HG02870 (cell line): ENCODE measurements at regions not wholly inside any gene's neighbourhood (a gene's known extent, or its start where the extent isn't known, plus 50 kb on each side); places are given as distances from the start of the nearest gene placed in this dataset.
A peak's percentile ranks its signal among the peaks of the same experiment; 100 is the strongest.

Experiments used
- ATAC-seq: cut with Tn5 transposase; IDR thresholded peaks from one replicate; pipeline ENCODE4 v1.9.1; 2021; ENCODE audit warnings: mild to moderate bottlenecking, moderate library complexity; ENCODE audit not compliant: unreplicated experiment

DNA sequence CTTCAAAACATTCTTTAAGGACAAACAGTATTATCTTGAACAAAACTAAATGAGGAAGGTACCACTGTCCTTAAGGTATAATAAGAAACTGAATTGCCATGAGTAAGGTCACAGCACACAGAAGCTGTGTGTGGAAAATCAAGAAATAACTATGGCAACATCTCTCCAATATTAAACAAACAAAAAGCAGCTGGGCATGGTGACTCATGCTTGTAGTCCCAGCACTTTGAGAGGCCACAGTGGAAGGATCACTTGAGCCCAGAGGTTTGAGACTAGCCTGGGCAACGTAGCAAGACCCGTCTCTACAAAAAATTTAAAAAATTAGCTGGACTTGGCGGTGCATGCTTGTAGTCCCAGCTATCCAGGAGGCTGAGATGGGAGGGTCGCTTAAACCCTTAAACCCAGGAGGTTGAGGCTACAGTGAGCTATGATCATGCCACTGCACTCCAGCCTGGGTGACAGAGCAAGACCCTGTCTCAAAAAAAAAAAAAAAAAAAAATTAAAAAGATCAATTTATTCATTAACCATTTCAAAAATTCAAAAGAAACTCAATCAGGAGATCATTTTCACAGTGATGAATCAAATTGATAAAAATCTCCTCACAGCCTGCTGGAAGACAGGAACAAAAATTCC lies 195.4 kb downstream of the SKIDA1 start:
- no peak for ATAC-seq

DNA sequence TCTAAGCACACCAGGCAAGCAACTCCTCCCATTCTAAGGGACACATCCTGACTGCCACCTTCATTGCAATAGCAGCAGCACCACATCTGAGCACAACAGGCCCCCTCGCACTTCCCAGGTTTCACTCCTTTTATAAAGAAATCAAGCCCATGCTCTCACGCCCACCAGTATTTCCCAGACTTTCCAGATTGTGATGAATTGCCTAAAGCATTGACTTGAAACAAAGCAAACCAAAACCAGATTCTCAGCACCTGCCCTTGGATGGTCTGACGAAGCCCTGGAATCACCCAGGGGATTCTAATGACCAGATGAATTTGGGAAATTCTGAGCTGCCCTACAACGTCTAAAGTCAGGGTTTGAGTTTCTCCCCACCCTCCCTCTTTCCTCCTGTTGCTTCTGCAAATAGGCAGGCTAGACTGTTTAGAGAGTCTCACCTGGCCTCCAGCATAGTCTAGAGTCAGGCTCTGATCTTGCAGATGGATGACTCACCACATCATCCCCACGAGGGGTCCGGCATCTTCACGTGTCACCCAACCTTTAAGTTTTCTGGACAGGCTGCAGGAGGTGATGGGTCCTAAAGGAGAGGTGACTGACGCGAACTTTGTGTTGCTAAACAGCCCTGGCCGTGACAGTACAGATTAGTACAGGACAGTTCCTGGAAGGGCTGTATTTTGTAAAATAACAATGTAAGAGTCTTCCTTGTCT lies 198.0 kb downstream of the SKIDA1 start:
- ATAC-seq: no peak

DNA sequence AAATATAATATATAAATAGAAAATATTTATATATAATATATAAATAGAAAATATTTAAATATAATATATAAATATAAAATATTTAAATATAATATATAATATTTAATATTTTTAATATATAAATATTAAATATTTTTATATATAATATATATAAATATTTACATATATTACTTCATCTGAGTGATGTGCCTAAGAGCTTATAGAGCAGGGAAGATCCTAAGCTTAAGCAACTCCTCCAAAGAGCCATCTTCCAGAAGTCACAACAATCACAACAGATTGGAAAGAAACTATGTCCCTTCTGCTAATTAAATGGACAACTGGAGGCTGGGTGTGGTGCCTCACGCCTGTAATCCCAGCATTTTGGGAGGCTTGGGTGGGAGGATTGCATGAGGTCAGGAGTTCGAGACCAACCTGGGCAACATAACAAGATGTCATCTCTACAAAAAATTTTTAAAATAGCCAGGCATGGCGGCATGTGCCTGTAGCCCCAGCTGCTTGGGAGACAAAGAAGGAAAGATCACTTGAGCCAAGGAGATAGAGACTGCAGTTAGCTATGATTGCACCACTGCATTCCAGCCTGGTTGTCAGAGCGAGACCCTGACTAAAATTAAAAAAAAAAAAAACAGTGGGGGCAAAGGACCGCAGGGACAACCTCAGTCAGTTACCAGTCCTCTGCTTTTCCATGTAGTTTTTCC lies 198.7 kb downstream of the SKIDA1 start:
- ATAC-seq: no peak

DNA sequence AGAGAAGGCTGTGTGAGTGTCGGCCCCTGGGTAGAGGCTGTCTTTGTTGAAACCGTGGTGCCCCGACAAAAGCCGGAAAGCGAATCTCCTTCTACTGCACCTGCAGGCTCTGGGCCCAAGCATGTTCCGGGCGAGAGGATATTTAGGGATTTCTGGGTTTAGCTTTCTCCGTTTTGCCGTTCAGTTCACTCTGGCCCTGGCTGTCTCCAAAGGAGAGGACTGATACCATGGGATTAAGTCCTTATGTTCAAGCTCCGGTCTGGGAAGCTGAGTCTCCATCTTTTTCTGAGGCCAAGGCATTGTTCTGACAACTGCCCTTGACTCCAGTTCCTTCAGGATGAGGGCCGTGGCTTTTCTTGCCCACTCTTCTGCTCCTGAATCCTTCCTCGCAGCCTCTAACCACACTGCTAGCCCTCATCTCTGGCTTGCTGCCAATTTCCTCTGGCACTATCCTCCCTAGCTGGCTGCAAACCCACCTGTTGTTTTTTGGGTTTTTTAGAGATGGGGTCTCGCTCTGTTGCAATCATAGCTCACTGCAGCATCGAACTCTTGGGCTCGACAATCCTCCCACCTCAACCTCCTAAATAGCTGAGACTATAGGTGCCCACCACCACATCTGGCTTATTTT lies 206.8 kb downstream of the SKIDA1 start:
- no peak for ATAC-seq

DNA sequence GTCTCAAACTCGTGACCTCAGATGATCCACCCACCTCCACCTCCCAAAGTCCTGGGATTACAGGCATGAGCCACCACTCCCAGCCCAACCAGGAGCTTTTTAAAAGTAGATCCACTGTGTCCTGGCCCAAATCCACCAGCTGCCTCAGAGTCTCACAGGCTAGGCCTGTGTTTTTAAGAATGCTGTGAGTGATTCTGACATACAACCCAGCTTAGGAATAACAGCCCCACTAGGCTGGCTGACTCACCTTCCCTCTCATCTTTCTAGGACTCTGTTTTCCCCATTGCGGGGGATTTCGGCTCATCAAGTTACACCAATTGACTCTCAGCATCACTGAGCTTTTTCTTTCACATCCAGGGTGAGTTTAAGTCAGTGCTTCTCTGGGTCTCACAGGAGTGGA lies 207.6 kb downstream of the SKIDA1 start:
- ATAC-seq: no peak

DNA sequence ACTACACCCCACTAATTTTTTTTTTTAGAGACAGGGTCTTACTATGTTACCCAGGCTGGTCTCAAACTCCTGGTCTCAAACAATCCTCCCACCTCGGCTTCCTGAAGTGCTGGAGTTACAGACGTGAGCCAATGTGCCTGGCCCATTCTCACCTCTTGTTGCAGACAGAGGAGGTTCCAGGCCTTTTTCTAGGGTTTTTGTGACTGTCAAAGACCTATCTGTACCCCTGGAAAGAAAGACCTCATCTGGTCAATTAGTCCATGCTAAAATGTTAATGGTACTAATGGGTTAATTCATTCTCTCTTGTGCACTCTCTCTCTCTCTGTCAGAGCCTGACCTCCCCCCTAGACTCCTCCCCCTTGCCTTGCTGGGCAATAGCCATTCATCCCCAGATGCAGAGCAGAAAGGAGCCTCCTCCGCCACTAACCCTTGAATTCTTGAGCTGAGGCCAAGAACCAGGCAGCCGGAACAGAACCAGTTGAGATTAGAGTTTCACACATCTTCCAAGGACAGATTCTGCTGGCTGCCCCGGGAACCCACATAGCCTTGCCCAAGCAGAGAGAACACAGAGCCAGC lies 209.7 kb downstream of the SKIDA1 start:
- no peak for ATAC-seq

DNA sequence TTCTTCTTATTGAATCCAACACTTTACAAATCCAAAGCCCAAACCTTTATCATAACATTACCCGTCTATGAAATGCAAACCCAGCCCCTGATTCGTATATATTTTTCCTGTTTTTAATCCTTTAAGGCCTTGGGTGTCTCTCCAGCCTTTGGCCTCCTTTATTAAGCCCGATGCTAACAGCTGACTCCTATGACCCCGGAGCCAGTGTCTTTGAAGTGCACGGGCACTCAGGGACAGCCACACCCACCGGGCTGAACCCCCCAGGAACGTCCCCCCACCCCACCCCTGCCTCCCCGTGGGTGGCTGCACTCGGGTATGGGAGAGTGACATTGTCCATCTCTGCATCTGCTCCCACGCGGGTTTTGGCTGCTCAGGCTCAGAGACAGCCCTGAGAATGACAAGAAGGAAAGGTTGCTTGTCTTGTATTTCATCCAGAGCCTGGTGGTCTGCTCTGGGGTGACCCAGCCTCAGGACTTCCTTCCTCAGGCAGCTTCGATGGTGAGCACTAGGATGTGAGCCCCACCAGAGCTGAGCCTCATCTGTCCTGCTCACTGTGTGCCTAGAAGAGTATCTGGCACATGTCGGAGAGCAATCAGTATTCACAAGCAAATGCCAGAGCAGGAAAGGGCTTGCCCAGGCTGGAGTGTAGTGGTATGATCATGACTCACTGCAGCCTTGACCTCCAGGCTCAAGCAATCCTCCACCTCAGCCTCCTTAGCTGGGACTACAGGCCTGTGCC lies 210.4 kb downstream of the SKIDA1 start:
- ATAC-seq: no peak

DNA sequence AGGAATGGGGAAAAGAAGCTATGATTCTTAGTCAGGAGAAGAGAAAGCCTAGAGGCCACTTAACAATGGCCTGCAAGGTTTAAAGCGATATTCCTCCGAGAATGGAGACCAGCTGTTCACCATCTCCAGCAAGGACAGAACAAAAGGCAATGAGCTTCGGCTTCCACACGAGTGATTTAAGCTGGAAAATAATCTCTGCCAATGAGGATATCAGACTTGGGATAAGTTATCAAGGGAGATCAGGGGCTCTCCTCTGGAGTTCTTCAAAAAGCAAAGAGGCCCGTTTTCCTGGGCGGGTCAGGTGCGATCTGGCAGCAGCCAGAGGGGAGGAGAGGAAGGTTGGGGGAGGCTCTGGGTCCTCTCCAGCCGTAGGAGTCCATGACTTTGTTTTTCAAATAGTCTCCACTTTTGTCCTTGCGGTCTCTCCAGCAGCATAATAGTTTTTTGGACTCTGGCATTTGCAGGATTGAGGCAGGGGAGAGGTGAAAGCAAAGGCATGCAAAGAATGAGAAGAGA lies 211.3 kb downstream of the SKIDA1 start:
- no peak for ATAC-seq

DNA sequence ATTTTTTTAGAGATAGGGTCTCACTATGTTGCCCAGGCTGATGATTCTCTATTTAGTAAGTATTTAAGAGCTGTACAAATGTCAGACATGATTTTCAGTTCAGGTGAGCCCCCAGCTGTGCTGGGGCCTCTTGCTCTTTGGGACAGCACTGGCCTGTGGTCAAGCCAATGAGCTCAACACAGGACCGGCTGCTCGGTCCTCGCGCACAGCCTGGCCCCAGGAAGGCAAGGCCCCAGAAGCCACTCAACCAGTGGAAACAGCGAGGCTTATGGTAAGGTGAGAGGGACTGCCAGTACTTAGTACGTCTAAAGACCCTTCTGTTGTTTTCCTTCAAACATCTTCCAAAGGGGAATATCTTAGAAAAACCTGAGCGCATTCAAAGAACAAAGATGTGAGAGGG lies 211.8 kb downstream of the SKIDA1 start:
- ATAC-seq: no peak

DNA sequence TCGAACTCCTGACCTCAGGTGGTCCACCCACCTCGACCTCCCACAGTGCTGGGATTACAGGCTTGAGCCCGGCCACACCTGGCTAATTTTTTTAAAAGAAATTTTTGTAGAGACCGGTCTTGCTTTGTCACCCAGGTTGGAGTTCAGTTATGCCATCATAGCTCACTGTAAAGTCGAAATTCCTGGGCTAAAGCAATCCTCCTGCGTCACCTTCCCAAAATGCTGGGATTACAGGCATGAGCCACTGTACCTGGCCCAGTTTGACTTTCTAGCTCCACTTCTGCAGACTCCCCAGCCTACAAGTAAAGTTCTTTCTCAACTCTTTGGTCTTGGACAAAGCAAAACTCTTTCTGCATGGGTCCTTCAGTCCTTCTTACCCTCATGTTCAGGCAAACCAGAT lies 214.1 kb downstream of the SKIDA1 start:
- ATAC-seq: no peak

DNA sequence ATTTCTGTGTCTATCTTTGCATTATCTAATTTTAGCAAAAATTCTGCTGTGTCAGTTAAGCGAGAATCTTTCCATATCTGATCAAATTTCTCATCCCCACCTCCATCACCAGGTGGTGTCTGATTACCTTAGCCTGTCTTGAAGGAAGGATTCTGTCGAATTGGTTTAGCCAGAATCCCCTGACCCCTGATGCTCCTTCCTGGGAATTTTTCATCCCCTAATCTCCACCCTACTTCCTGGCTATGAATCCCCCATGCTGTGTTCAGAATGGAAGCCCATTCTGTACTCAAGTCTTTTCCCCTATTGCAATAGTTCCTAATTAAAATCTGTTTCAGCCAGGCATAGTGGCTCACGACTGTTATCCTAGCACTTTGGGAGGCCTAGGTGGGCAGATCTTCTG lies 216.1 kb downstream of the SKIDA1 start:
- ATAC-seq: no peak

DNA sequence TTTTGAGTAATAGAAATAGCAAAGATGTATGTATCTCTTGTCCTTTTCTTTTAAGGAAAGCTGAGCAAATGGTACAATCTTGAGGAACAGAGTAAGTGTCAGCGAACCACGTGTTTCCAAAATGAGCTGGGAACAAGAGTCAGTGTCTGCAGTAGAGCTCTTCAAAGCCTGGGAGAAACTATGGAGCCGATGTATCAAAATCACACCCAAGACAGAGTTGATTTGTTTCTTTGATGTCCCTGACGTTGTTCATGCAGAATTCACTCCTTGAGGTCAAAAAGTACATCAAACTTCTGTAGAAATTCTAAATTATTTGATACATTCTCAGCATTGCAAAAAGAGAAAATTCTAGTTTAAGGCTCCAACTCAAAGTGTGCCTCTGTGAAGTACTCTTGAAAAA lies 216.5 kb downstream of the SKIDA1 start:
- ATAC-seq: no peak

DNA sequence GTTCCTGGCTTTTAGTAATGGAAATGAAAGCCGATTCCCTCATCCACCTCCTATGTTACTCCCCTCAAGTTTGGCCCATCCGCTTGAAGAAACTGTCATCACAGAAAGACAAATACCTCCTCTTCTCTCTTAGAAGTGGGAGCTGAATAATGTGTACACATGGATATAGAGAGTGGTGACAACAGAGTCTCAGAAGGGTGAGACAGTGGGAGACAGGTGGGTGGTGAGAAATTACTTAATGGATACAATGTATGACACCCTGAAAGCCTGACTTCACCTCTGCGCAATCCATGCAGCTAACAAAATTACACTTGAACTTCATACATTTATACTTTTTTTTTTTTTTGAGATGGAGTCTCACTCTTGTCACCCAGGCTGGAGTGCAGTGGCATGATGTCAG lies 217.5 kb downstream of the SKIDA1 start:
- ATAC-seq: no peak

DNA sequence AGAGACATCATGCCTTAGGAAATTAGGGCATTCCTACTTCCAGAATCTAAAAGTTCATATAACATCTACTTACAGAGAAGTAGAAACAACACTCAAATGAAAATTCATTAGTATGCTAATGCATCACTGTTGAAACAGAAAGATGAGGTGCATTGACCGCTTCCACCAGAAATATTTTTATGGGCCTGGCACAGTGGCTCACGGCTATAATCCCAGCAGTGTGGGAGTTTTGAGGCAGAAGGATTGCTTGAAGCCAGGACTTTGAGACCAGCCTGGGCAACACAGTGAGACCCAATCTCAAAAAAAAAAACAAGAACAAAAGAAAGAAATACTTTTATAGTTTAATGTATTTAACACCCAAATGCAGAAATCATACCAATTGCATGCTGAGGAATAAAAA lies 220.9 kb downstream of the SKIDA1 start:
- no peak for ATAC-seq

DNA sequence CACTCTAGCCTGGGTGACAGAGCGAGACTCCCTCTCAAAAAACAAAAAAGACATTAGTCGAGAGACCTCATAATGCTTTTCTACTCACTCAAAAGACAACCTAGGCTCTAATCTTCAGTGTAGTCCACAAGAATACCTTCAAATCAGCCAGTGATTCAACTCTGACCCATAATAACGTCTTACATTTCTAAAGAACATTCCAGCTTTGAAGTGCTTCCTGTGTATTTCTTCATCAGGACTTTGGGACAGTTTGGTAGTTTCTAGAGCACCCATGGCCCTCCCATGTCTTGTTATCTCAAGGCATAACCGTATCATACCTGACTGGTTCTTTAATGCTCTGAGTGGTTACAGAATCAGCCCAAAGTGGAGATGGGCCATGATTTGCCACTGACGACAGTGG lies 221.3 kb downstream of the SKIDA1 start:
- no peak for ATAC-seq

DNA sequence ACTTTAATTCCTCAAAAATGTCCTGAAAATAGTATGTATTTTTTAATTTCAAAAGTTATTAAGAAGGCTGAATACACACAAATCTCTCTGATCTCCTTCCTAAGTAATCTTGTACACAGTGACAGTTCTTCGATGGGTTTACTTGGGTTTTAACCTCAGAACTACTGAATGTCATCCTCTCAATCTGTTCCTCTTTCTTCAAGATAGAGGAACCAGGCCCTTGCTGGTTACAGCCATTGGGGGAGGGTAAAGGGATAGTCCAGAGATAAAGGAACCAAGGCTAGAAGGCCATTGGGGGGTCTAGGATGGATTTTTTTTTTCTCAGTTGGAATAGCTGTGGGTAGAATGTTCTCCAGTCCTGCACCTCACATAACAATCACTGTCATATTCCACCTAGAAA lies 224.9 kb downstream of the SKIDA1 start:
- peak; percentile 59 for ATAC-seq

DNA sequence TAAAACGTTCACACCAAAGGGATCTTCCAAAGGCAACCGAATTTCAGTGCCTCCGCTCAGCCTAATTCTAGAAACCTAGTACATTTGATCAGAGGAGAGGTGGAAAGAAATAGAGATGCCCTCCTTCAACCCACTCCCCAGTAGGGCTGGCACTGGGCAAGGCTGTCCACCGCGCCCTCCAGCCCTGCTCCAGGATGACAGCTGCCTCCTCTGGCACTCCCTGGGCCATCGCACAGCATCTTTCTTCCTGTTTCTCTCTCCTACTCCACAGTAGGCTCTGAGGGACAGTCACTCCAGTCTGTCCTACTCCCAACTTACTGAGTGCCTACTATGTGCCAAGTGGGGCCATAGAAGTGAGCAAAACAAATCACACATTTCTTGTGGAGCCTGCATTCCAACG lies 226.2 kb downstream of the SKIDA1 start:
- no peak for ATAC-seq

DNA sequence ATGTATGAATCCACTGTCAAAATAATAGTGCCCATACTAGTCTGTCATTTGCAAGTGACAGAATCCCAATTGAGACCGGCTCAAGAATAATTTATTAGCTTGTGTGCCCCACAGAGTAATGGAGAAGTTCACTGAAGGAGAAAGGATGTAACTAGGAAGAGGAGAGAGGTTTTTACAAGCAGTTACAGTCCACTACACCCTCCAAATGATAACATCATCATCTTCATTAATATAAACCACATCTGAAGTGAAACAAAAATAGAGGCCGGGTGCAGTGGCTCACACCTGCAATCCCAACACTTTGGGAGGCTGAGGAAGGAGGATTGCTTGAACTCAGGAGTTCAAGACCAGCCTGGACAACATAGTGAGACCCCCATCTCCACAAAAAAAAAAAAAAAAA lies 226.8 kb downstream of the SKIDA1 start:
- ATAC-seq: no peak

DNA sequence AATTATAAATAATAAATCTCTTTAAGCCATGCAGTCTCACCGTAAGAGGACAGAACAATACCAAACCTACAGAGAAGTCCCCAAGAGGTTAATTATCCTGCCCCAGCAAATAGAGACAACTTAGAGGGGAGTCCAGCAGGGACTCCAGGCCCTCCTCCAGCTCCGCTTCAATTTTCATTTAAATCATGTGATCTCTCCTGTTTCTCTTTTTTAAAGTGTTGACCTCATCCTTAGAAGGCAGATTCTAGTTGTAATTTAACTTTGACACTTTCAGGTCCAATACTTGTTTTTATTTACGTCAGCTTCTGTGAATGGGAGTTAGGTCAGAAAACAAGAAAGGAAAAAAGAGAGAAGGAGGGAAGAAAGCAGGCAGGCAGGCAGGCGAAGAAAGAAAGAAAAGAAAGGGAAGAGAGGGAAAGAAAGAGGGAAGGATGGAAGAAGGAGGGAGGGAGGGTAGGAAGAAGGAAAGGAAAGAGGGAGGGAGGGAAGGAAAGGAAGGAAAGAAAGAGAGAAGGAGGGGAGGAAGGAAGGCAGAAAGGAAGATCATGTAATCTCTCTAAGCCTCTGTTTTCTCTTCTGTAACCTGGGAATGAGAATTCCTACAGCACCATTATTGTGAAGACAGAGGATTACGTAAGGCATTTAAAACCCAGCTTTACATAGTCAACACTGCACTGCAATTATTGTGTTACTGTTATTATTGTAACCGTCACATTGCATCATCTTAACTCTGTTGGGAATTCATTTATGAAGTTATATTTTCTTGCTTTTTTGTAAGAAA lies 227.7 kb downstream of the SKIDA1 start:
- no peak for ATAC-seq
